Skeletal muscle satellite cell (primary cell): ENCODE measurements at regions not wholly inside any gene's neighbourhood (a gene's known extent, or its start where the extent isn't known, plus 50 kb on each side); places are given as distances from the start of the nearest gene placed in this dataset.

Source experiments
- H3K27me3 ChIP-seq: 2 replicates; pipeline ENCODE4 v1.7.0; 2013; ENCODE audit warnings: low read length; ENCODE audit not compliant: control insufficient read depth, insufficient read depth
- H3K36me3 ChIP-seq: 2 replicates; pipeline ENCODE4 v1.7.0; 2013; ENCODE audit warnings: mild to moderate bottlenecking, control low read depth, low read length; ENCODE audit not compliant: insufficient read depth
- H3K4me1 ChIP-seq: 2 replicates; pipeline ENCODE4 v1.7.0; 2013; ENCODE audit warnings: low read length; ENCODE audit not compliant: control insufficient read depth, insufficient read depth
- H3K4me2 ChIP-seq: 2 replicates; pipeline ENCODE4 v1.7.0; 2013; ENCODE audit warnings: mild to moderate bottlenecking, low read length
- H3K4me3 ChIP-seq: 2 replicates; pipeline ENCODE4 v1.7.0; 2013; ENCODE audit warnings: low read length
- H3K9ac ChIP-seq: 2 replicates; pipeline ENCODE4 v1.7.0; 2013; ENCODE audit warnings: mild to moderate bottlenecking, low read depth, low read length, moderate library complexity
- H3K9me3 ChIP-seq: replicated peaks from 2 replicates; pipeline ENCODE4 v1.7.0; 2013; ENCODE audit warnings: mild to moderate bottlenecking, control low read depth, low read length

DNA sequence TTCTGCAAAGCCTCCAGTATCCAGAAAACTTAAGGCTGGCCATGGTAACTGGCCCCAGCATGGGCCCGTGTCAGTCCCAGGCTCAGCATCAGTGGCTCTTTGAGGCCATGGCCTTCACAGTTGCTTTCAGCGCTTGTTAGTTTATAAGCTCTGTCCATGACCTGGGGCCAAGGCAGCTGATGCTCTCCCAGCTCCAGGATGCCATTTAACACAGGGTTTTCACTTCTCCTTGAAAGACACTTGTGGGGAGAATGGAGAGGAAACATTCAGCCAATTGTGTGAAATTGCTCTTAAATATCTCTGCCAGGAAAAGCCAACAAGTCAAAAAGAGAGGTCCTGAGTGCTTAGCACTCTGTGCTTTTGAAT lies 321.3 kb downstream of the FOXO1 start:
- Histone ChIP-seq H3K9me3 (no peaks in the 10 kb centered on the region), H3K4me3 (no peak overlapping the region), H3K4me1 (peaks cover 22% of the 10 kb centered on the region)

DNA sequence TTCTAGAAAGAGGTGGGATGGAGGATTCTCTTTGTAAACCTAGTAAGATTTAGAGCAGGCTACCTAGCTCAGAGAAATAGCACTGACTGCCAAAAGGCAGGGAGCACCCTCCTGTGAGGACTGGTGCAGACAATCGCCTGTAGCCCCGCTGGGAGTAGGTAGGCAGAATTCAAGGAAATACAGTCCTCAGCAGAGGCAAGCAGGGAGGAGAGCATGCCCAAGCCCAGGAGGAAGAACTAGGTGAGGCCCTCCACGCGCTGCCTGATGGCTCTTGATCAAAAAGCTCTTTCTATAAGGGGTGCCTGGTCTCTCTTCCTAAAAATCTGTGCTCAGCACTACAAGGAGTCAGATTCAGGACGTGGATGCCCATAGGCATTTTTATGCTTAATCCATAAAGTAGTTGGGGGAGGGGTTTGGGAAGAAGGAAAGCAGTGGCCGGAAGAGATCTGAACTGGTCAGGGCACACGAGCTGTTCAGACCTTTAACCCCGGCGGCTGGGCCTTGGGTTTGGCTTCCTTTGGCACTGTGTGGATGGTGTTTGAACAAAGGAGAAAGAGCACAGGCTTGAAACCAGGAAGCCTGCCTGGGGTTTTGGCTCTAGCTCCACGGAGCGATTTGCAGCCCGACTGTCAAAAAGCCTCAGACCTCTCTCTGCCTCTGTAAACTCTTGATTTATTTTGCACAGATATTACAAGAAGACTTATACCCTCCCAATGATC lies 320.6 kb downstream of the FOXO1 start:
- Histone ChIP-seq H3K9ac (no peak overlapping the region), H3K36me3 (no peaks in the 10 kb centered on the region), H3K4me1 (peaks cover 24% of the 10 kb centered on the region)

More for the DNA sequence above, 321.3 kb downstream of the FOXO1 start:
- H3K9ac ChIP-seq: no peak overlapping the region
- H3K36me3 ChIP-seq: no peaks in the 10 kb centered on the region
- no peak overlapping the region for H3K4me2 ChIP-seq
- H3K27me3 ChIP-seq: no peaks in the 10 kb centered on the region

DNA sequence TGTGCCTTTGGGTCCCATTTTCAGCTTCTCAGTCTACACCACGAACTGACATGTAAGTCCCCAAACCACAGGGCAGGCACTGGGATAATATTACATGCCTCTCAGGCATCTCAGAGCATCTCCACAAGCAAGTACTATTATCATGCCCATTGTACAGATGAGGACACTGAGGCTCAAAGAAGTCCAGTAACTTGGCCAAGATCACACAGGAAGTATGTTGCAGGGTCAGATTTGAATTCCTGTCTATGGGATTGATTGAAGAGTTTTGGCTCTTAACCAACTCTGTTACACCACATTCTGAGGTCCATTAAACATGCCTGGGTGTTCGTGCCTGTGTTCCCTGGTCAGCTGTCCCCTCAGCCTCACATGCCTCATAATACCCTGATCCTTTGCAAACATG lies 319.8 kb downstream of the FOXO1 start:
- no peak overlapping the region for H3K4me3 ChIP-seq
- no peaks in the 10 kb centered on the region for H3K36me3 ChIP-seq
- no peaks in the 10 kb centered on the region for H3K27me3 ChIP-seq
- peaks cover 18% of the 10 kb centered on the region for H3K4me1 ChIP-seq
- H3K9me3 ChIP-seq: no peaks in the 10 kb centered on the region
- no peak overlapping the region for H3K9ac ChIP-seq
- H3K4me2 ChIP-seq: no peak overlapping the region

More for the DNA sequence above, 320.6 kb downstream of the FOXO1 start:
- H3K4me2 ChIP-seq: no peak overlapping the region
- H3K9me3 ChIP-seq: no peaks in the 10 kb centered on the region
- H3K27me3 ChIP-seq: no peaks in the 10 kb centered on the region
- no peak overlapping the region for H3K4me3 ChIP-seq

GRCh38 chr13:40348096-40348679 lies 318.3 kb downstream of the FOXO1 start:
- Histone ChIP-seq H3K36me3 (no peaks in the 10 kb centered on the region), H3K27me3 (no peaks in the 10 kb centered on the region), H3K4me1 (peaks cover 30% of the 10 kb centered on the region), H3K9ac (no peak overlapping the region), H3K4me3 (no peak overlapping the region), H3K4me2 (no peak overlapping the region), H3K9me3 (no peaks in the 10 kb centered on the region)

DNA sequence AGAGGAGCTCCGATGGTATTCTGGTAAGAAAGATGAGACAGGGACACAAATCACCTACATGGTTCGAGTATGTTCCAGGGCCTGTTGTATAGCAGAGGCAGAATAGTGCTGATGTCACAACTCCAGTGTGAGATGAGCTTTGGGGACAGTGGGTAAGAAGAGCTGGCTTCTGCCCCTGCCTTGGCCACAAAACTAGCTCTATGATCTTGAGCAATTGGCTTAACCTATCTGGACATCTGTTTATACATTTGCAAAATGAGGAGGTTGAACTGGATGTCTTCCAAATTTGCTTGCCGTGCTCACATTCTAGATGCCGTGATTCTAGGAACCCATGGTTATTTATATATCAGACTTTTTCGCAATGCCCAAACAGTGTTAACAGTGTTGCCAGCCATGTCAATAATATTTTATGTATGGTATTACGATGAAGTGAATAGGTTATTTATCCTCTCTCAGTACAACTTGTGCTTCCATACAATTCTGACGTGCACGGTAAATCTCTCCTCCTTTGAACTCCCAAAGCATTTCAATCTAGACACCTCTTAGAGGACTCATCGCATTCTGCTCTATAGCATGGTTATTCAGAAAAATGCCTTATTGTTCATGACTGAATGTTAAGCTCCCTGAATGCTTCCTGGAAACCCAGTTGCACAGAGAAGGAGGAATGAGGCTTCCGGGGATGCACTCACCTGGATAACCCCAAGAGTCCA lies 316.0 kb downstream of the FOXO1 start:
- Histone ChIP-seq H3K9me3 (no peaks in the 10 kb centered on the region), H3K9ac (no peak overlapping the region), H3K4me2 (no peak overlapping the region), H3K4me3 (no peak overlapping the region), H3K27me3 (no peaks in the 10 kb centered on the region), H3K4me1 (peaks cover 26% of the 10 kb centered on the region), H3K36me3 (no peaks in the 10 kb centered on the region)

- peak overlapping the region; percentile 56 for H3K4me2 ChIP-seq
Measured at GRCh38 chr13:40351537-40352379, 314.7 kb downstream of the FOXO1 start.

GRCh38 chr13:40352380-40352778 lies 314.1 kb downstream of the FOXO1 start:
- Histone ChIP-seq H3K4me1 (peaks cover 26% of the 10 kb centered on the region), H3K4me3 (peak overlapping the region; percentile 34), H3K36me3 (no peaks in the 10 kb centered on the region), H3K9me3 (no peaks in the 10 kb centered on the region), H3K9ac (peak overlapping the region; percentile 45), H3K4me2 (peak overlapping the region; percentile 56), H3K27me3 (no peaks in the 10 kb centered on the region)

More at GRCh38 chr13:40351537-40352379, 314.7 kb downstream of the FOXO1 start:
- Histone ChIP-seq H3K4me3 (no peak overlapping the region), H3K9ac (peak overlapping the region; percentile 45), H3K27me3 (no peaks in the 10 kb centered on the region), H3K9me3 (no peaks in the 10 kb centered on the region), H3K4me1 (peaks cover 26% of the 10 kb centered on the region), H3K36me3 (no peaks in the 10 kb centered on the region)

DNA sequence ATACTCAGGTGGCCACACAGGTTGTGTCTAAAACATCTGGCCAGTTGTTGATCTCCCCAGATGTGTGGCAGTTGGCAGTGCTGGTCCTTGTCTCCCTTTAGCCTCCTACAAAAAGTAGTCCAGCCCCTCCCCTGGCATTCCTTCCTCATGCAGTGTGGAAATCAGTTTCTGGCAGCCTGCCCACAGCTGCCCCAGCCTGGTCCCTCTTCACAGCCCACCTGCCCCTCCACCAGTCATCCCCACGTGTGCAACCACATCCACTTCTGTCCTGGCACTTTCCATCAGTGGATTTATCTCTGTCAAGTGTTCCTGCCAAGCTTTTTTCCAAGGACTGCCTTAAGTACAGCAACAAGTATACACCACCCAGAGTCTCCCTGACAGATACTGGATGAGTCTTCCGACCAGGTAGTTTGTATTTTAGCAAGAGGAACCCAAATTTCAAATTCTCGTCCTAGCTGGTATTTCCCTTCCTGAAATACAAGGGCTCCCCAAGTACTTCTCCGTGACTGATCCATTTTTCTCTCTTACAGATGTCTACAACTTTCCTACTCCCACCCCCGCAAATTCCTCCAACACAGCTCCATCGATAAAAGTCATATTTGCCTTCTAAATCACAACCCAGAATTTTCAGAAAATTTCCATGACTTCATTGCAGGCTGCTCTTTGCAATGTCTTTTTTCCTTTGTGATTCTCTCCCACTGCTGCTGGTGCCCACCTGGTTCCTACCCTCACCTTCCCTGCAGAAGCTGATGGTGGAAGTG lies 313.5 kb downstream of the FOXO1 start:
- no peaks in the 10 kb centered on the region for H3K36me3 ChIP-seq
- H3K4me1 ChIP-seq: peaks cover 26% of the 10 kb centered on the region
- no peaks in the 10 kb centered on the region for H3K27me3 ChIP-seq
- H3K9me3 ChIP-seq: no peaks in the 10 kb centered on the region
- peak overlapping the region; percentile 34 for H3K4me3 ChIP-seq
- H3K9ac ChIP-seq: peak overlapping the region; percentile 12
- H3K4me2 ChIP-seq: peak overlapping the region; percentile 56

DNA sequence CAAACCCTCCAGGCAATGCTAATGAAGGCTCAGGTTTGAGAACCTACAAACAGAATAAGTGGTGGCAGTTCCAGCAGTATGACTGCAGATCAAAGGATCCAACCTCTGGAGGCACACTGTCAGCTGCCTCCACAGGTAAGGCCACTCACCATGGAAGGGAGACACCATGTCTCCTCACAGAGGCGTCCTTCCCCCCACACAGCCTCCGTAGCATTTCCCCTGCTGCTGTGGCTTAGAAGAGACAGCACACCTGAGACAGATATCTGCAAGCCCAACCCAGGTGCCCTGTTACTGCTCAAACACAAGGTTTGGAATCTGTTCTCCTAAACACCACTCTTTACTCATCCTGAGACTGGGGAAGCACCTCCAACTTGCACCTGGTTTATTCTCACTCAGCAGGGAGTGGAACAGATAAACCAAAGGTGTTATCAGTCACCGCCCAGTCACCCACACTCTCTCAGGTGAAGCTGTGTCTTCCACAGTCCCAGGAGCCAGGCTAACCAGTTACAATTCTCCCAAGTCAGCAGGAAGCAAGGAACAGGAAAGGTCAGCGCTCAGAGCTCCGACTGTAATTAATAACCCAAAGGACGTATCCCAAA lies 311.2 kb downstream of the FOXO1 start:
- Histone ChIP-seq H3K4me3 (no peak overlapping the region), H3K9me3 (no peaks in the 10 kb centered on the region), H3K4me2 (no peak overlapping the region), H3K36me3 (no peaks in the 10 kb centered on the region), H3K4me1 (peaks cover 23% of the 10 kb centered on the region), H3K9ac (no peak overlapping the region), H3K27me3 (no peaks in the 10 kb centered on the region)

- no peak overlapping the region for H3K9ac ChIP-seq
- H3K4me3 ChIP-seq: no peak overlapping the region
- no peaks in the 10 kb centered on the region for H3K9me3 ChIP-seq
- peaks cover 21% of the 10 kb centered on the region for H3K4me1 ChIP-seq
- H3K27me3 ChIP-seq: no peaks in the 10 kb centered on the region
- H3K36me3 ChIP-seq: no peaks in the 10 kb centered on the region
- H3K4me2 ChIP-seq: no peak overlapping the region
Measured at GRCh38 chr13:40356011-40356410, 310.4 kb downstream of the FOXO1 start.
